ENCODE measurements at regions not wholly inside any gene's neighbourhood (a gene's known extent, or its start where the extent isn't known, plus 50 kb on each side); places are given as distances from the start of the nearest gene placed in this dataset.
A peak's percentile ranks its signal among the peaks of the same experiment; 100 is the strongest.

DNA sequence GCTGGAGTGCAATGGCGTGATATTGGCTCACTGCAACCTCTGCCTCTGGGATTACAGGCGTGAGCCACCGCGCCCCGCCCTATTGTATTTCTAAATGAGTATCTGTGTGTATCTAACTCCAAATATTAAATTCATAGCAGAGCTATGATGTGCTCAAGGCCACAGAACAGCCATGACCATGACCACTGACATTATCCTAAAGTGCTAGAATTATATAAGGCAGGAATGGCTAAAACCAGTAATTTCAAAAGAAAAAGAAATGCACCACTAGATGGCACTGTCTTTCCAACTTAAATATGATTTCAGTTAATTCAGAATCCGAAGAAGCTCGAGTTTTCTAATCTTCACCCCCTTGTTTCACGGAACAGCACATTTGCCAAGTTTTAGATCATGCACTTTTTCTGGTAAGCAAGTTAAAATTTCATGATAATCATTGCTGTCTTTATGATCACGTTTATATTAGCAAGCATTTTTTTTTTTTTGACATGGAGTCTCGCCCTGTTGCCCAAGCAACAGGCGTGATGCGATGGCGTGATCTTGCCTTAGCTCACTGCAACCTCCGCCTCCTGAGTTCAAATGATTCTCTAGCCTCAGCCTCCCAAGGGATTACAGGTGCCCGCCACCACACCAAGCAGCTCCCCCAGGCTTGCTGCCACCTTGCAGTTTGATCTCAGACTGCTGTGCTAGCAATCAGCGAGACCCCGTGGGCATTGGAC is 65.3 kb downstream of the OR13A1 start:
- TF ChIP-seq, protein P1, sequence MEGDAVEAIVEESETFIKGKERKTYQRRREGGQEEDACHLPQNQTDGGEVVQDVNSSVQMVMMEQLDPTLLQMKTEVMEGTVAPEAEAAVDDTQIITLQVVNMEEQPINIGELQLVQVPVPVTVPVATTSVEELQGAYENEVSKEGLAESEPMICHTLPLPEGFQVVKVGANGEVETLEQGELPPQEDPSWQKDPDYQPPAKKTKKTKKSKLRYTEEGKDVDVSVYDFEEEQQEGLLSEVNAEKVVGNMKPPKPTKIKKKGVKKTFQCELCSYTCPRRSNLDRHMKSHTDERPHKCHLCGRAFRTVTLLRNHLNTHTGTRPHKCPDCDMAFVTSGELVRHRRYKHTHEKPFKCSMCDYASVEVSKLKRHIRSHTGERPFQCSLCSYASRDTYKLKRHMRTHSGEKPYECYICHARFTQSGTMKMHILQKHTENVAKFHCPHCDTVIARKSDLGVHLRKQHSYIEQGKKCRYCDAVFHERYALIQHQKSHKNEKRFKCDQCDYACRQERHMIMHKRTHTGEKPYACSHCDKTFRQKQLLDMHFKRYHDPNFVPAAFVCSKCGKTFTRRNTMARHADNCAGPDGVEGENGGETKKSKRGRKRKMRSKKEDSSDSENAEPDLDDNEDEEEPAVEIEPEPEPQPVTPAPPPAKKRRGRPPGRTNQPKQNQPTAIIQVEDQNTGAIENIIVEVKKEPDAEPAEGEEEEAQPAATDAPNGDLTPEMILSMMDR (IDR thresholded peaks at IDR 0.05): peak in 3 of 4 experiments; percentile 44 to 51 (median 49)
- TF ChIP-seq POLR2A (IDR thresholded peaks at IDR 0.05): no peak
- TF ChIP-seq POLR2AphosphoS5 (IDR thresholded peaks at IDR 0.05): no peak
- TF ChIP-seq EP300 (IDR thresholded peaks at IDR 0.05): no peak

All from sigmoid colon (tissue), 4 donors.